Right cardiac atrium (tissue), 5 donors: ENCODE measurements at regions not wholly inside any gene's neighbourhood (a gene's known extent, or its start where the extent isn't known, plus 50 kb on each side); places are given as distances from the start of the nearest gene placed in this dataset.
"Not testable (repeated sequence)": the region's sequence is repeated elsewhere in the genome, so short reads cannot be mapped to it uniquely, and the experiment has no call there.

Experiments
- ATAC-seq, 2 donors: fragments of 200-7000 bp; cut with Tn5 transposase; one replicate each; pipeline versions ENCODE4 v1.8.0 to v1.9.1; 2020; ENCODE audit warnings: moderate library complexity in 2 of 2, mild to moderate bottlenecking in 1 of 2
- DNase-seq, 3 donors: peaks; one replicate each; pipeline ENCODE4 v3.0.0-alpha.2; 2020
- H3K27ac ChIP-seq: one replicate; pipeline ENCODE4 v1.5.1; 2013; ENCODE audit warnings: mild to moderate bottlenecking, low read length, control low read depth, moderate library complexity
- H3K27me3 ChIP-seq: one replicate; pipeline ENCODE4 v1.6.1; 2013; ENCODE audit not compliant: control insufficient read depth, insufficient read depth
- H3K4me1 ChIP-seq: one replicate; pipeline ENCODE4 v1.6.1; 2013; ENCODE audit warnings: low read length; ENCODE audit not compliant: control insufficient read depth, insufficient read depth
- H3K4me3 ChIP-seq: one replicate; pipeline ENCODE4 v1.5.1; 2013; ENCODE audit warnings: low read length, control low read depth
- H3K9me3 ChIP-seq: one replicate; pipeline ENCODE4 v1.6.1; 2013; ENCODE audit warnings: low read length; ENCODE audit not compliant: control insufficient read depth
- WGBS: extraction: QIAGEN DNeasy Blood & Tissue Kit; methylation state at CpG from one replicate; pipeline ENCODE4 v1.1.7; 2013; 5-methylcytosine and 5-hydroxymethylcytosine counted together
- intact Hi-C, 4 donors: fragments of 100-400 bp; cut with DNase I; formaldehyde crosslinking; loops; one replicate each; pipeline versions ENCODE4 v1.11.0 to v1.14.0; 2022 to 2023
- donor health status: healthy with polysubstance abuse.
- donor health status: DM: no; HTN: yes; CAD: no.
- donor health status: DM: no; HTN: no; CAD: no.
- donor health status: DM: no; HTN: yes; CAD: no; lungs with severe emphysema.
- donor health status: DM: yes; HTN: yes; CAD: no.

DNA sequence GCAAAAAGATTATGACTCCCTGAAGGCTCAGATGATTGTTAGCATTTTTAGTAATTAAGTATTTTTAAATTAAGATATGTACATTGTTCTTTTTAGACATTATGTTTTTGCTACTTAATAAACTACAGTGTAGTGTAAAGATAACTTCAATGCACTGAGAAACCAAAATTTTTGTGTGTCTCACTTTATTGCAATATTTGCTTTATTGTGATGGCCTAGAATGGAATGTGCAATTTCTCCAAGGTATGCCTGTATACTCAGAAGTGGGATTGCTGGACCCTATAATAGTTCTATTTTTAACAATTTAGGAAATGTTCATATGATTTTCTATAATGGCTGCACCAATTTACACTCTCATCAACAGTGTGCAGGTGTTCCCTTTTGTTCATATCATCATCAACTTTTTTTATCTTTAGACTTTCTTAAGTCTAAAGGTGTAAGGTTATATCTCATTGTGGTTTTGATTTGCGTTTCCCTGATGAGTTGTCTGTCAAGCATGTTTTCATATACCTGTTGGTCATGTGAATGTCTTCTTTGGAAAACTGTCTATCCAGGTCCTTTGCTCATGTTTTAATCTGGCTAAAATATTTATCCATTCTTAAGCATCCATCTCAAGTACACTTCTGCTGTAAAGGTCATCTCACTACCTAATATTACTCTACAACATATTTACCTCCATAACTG lies 1323.5 kb upstream of the LRRTM3 start:
- no peaks in the 10 kb centered on the region for H3K4me1 ChIP-seq
- intact Hi-C loops, result no loop called here
- no peak for DNase-seq
- WGBS, result 91% methylated on average over 1 of the region's 1 CpG
- no peak for ATAC-seq
- H3K27me3 ChIP-seq, result no peaks in the 10 kb centered on the region
- no peak overlapping the region for H3K4me3 ChIP-seq
- H3K27ac ChIP-seq, result no peak overlapping the region
- H3K9me3 ChIP-seq, result no peaks in the 10 kb centered on the region

DNA sequence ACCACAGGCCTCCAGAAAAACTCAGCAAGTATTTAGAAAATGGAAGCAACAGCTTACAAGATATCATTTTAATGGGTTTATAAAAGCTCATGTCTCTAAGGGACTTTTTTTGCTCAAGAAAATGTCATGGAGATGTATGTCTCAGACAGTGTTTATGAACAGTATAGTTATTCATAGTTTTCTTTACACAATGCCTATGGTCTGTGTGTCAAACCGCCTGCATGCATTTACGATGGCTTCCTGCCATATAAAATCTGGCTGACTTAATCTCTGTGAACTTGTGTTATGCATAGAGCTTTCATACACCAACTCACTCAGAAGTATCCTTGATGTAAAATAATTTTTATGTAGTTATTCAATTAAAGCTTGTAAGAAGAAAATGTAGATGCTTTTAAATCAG lies 1314.2 kb upstream of the LRRTM3 start:
- Histone ChIP-seq H3K27ac (no peak overlapping the region), H3K9me3 (no peaks in the 10 kb centered on the region), H3K27me3 (no peaks in the 10 kb centered on the region), H3K4me3 (no peak overlapping the region), H3K4me1 (no peaks in the 10 kb centered on the region)
- WGBS, result 59% methylated on average over 2 of the region's 2 CpGs
- intact Hi-C loops, result no loop called here
- no peak for ATAC-seq
- no peak for DNase-seq

DNA sequence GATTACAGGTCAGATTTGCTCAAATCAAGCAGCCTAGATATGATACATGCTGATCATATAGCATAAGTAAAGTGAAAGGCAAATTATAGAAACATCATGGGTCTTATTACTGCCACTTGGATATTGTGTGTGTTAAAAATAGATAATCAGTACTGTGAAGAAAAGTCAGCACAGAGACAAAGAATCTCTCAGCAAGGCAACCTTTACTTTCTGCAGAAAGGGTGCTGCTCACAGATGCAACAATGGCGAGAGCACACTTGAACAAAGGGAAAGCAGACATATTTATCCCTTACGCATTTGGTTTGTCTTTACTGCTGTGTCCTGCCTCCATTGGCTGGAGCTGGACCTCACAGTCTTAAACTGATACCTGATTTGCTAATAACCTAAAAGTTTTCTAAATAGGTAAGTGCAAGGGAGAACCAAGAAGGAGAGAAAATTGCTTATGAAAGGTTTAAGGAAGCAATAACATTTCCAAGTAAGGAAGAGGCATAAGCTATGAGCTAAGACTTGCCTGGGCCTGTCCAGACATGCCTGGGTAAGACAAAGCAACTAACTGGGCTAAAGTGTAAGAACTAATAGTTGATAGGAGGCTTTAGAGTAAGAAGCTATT lies 1310.8 kb upstream of the LRRTM3 start:
- intact Hi-C loops, result no loop called here
- 95% methylated on average over 2 of the region's 2 CpGs for WGBS
- no peak for DNase-seq
- no peak overlapping the region for H3K4me3 ChIP-seq
- no peaks in the 10 kb centered on the region for H3K4me1 ChIP-seq
- no peaks in the 10 kb centered on the region for H3K27me3 ChIP-seq
- H3K27ac ChIP-seq, result no peak overlapping the region
- ATAC-seq, result no peak
- H3K9me3 ChIP-seq, result no peaks in the 10 kb centered on the region

DNA sequence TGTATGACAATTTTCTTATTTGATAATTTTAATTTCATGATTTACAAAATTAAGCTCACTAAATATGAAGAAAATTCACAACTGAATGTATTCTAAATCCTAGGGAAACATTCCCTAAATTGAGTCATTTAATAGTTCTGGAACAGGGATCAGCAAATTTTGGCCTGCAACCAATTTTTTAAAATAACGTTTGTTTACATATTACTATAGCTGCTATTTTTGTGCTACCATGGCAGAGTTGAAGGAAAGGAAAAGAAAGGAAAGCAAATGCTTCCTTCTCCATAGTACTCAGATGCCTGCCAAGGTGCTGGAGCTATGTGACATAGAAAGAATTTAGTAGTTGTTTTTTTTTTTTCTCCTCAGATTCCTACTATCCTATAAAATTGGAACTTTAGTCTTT lies 1307.7 kb upstream of the LRRTM3 start:
- no peak for ATAC-seq
- Histone ChIP-seq H3K9me3 (no peaks in the 10 kb centered on the region), H3K27ac (no peak overlapping the region), H3K27me3 (no peaks in the 10 kb centered on the region), H3K4me1 (no peaks in the 10 kb centered on the region), H3K4me3 (no peak overlapping the region)
- intact Hi-C loops, result no loop called here
- WGBS, result 32% methylated on average over 1 of the region's 1 CpG
- no peak for DNase-seq

DNA sequence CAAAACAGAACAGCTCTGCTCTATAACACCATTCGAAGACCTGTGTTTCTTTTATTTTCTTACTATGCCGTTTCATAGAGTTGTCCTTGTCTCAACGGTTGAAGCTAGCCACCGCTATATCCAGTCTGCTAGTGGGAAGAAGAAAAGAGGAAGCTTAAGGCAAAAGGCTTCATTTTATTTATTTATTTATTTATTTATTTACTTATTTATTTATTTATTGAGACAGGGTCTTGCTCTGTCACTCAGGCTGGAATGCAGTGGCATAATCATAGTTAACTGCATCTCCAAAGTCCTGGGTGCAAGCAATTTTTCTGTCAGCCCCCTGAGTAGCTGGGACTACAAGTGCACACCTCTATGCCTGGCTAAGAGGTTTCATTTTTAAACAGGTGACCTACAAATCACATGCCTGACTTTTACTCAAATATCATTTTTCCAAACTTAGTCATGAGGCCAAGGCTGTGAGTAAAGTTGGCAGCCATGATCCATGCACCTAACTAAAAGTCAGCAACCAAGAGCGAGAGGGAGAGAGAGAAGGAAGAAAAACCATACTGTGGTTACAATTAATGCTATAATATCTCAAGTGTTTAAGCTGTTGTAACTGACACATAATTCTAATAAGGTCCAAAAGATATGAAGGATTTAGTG lies 1305.3 kb upstream of the LRRTM3 start:
- H3K27ac ChIP-seq, result no peak overlapping the region
- no peaks in the 10 kb centered on the region for H3K27me3 ChIP-seq
- 96% methylated on average over 5 of the region's 5 CpGs for WGBS
- no peaks in the 10 kb centered on the region for H3K9me3 ChIP-seq
- no peak for ATAC-seq
- H3K4me1 ChIP-seq, result no peaks in the 10 kb centered on the region
- DNase-seq, result no peak
- intact Hi-C loops, result no loop called here
- H3K4me3 ChIP-seq, result no peak overlapping the region

DNA sequence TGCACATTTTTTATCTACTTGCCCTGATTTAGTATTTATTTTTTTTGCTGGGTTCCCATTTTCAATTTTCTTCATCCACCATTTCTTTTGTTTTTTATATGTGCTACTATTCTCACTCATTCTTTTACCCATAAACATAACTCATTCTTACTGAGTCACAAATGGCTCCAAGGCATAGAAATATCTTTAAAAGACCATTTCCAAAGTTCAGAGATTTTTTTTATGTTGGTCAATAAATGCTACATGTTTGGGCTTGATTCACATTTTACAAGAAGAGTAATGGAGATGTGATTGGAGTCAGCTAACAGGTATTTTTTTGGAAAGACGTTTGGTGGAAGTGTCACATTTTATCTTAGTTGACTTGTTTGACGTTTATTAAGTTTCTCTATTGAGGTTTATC lies 1303.2 kb upstream of the LRRTM3 start:
- intact Hi-C loops, result no loop called here
- no peaks in the 10 kb centered on the region for H3K27me3 ChIP-seq
- no peak for DNase-seq
- 68% methylated on average over 2 of the region's 2 CpGs for WGBS
- H3K27ac ChIP-seq, result no peak overlapping the region
- no peak overlapping the region for H3K4me3 ChIP-seq
- no peaks in the 10 kb centered on the region for H3K9me3 ChIP-seq
- no peaks in the 10 kb centered on the region for H3K4me1 ChIP-seq
- no peak for ATAC-seq

DNA sequence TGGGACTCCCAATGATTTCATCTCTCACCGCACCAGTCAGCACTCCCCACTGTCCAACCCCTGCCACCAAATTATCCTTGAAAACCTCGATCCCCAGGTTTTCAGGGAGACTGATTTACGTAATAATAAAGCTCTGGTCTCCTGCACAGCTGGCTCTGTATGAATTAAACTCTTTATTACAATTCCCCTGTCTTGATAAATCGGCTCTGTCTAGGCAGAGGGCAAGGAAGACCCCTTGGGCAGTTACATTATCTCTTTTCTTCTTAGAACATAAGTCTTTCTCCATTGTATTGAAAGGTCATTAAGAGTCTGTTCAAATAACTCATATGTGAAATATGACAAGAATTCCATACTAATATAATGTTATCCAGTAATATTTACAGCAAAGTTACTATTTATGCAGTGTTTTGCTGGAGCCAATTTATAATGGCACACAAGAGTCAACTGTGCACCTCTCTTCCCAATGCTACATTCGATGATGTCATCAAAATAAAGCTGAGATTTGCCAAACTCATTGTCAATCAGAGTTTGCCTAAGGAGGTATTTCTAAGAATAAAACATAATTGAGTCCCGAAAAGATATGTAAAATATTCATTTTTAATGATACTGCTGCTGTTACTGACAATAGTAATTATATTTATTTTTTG lies 1297.2 kb upstream of the LRRTM3 start:
- no peaks in the 10 kb centered on the region for H3K9me3 ChIP-seq
- WGBS, result 79% methylated on average over 6 of the region's 6 CpGs
- no peak overlapping the region for H3K4me3 ChIP-seq
- no peaks in the 10 kb centered on the region for H3K27me3 ChIP-seq
- no peak overlapping the region for H3K27ac ChIP-seq
- ATAC-seq (no peak), DNase-seq (no peak)
- intact Hi-C loops, result no loop called here
- H3K4me1 ChIP-seq, result no peaks in the 10 kb centered on the region

DNA sequence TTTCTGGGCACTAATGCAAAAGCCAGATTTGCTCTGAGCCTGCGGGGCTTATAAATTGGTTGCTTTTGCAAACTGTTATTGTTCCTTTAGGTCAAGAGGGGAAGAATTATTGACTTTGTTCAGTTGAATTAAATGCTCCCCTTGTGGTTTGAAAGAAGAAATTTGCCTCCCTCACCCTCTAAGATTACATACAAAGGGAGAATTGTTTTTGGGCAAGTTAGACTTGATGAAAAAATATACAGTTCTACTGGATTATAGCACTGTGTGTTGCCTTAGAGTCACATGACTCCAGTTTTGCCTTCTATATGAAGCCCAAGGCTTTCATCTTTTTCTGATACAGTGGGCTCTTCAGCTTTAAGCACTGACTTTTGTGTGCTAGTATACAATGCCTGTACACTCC lies 1265.8 kb upstream of the LRRTM3 start:
- Histone ChIP-seq H3K4me3 (no peak overlapping the region), H3K27me3 (no peaks in the 10 kb centered on the region), H3K27ac (no peak overlapping the region), H3K9me3 (no peaks in the 10 kb centered on the region), H3K4me1 (no peaks in the 10 kb centered on the region)
- ATAC-seq (no peak), DNase-seq (no peak)
- WGBS, result 82% methylated on average over 1 of the region's 1 CpG
- intact Hi-C loops, result no loop called here

DNA sequence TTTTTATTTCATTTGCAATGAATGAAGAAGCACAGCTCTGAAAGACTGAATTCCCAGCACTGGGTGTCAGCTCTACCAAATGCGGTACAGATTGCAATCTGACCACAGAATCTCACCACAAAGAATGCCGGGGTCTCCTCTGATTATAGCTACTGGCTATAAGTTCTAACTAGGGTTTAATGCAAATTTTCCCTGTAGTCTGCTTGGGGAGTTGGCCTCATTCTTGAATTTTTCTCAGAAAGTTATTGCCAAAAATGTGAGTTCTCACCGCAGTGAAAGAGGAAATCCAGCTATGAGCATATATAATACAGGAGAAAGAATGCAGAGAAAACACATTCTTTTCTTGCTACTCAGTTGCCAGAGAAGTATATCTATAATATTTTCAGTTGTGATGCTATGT lies 1255.7 kb upstream of the LRRTM3 start:
- intact Hi-C loops, result no loop called here
- no peaks in the 10 kb centered on the region for H3K4me1 ChIP-seq
- no peak for DNase-seq
- ATAC-seq, result no peak
- no peak overlapping the region for H3K4me3 ChIP-seq
- WGBS, result 72% methylated on average over 3 of the region's 3 CpGs
- no peak overlapping the region for H3K27ac ChIP-seq
- no peaks in the 10 kb centered on the region for H3K27me3 ChIP-seq
- H3K9me3 ChIP-seq, result no peaks in the 10 kb centered on the region

DNA sequence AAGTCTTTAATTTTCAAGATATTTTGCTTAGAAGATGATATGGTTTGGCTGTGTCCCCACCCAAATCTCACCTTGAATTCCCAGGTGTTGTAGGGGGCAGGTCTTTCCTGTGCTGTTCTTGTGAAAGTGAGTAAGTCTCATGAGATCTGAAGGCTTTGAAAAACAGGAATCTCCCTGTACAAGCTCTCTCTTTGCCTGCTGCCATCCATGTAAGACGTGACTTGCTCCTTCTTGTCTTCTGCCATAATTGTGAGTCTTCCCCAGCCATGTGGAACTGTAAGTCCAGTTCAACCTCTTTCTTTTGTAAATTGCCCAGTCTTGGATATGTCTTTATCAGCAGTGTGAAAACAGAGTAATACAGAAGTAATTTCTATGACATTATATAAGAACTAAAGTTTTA lies 1255.2 kb upstream of the LRRTM3 start:
- H3K9me3 ChIP-seq, intact Hi-C loops, H3K4me1 ChIP-seq, H3K27me3 ChIP-seq, DNase-seq, H3K4me3 ChIP-seq, ATAC-seq, H3K27ac ChIP-seq: not testable (repeated sequence)
- WGBS, result 94% methylated on average over 1 of the region's 1 CpG

DNA sequence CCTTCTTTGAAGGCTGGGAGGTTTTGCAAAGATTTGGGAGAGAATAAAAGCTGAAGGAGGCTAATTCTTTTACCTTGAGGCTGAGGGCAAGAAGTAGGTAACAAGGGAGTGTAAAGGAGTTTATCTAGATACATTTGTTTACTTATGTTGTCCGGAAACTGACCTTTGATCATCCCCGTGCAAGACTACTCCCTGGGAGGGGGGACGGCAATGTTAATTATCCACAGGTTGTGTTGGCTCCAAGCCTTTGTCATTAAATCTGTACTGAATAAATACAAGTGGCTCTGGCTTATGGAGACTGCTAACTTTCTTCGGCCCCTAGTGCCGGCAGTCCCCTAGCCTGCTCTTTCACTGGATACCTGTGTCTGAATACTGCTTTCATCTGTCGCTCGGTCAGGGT lies 1250.6 kb upstream of the LRRTM3 start:
- no peak overlapping the region for H3K4me3 ChIP-seq
- H3K27ac ChIP-seq, result no peak overlapping the region
- no peaks in the 10 kb centered on the region for H3K27me3 ChIP-seq
- ATAC-seq, result no peak
- WGBS, result 94% methylated on average over 7 of the region's 7 CpGs
- intact Hi-C loops, result no loop called here
- DNase-seq, result no peak
- H3K4me1 ChIP-seq, result no peaks in the 10 kb centered on the region
- H3K9me3 ChIP-seq, result no peaks in the 10 kb centered on the region
